HepG2 (cell line): ENCODE measurements at regions not wholly inside any gene's neighbourhood (a gene's known extent, or its start where the extent isn't known, plus 50 kb on each side); places are given as distances from the start of the nearest gene placed in this dataset.
A peak's percentile ranks its signal among the peaks of the same experiment; 100 is the strongest.

Source experiments
- ATAC-seq: fragments of 200-7000 bp; cut with Tn5 transposase; 3 replicates; pipeline ENCODE4 v1.9.1; 2020; ENCODE audit warnings: mild to moderate bottlenecking, moderate library complexity
- BruUV-seq: library from RNA; stranded (reverse); fragments of 400-500 nt; replicated peaks from 2 replicates; lab custom pipeline; 2021; lab: Mats Ljungman, UMichigan
- CTCF ChIA-PET: fragments of 300-600 bp; formaldehyde crosslinking; extraction: SDS; loops from one replicate; lab custom pipeline; 2021; ENCODE audit warnings: low total read pairs, inconsistent platforms, low intra/inter-chr PET ratio; lab: Yijun Ruan, JAX
- POLR2A ChIA-PET: fragments of 350-600 bp; sonication (Branson Sonifier 250); formaldehyde crosslinking; loops from one replicate; lab custom pipeline; 2020; ENCODE audit warnings: antibody characterized with exemption, inconsistent platforms; lab: Yijun Ruan, JAX
- DNase-seq: peaks from one replicate; pipeline ENCODE4 v3.0.0-alpha.2; 2015; ENCODE audit warnings: low spot score
- FAIRE-seq: peaks from 3 replicates; lab custom pipeline; 2011; peaks lifted over from hg19 to GRCh38; lab: Jason Lieb, UNC
- H2AFZ ChIP-seq: one replicate; pipeline ENCODE4 v1.6.1; 2011; ENCODE audit warnings: low read length, inconsistent platforms
- H3K27ac ChIP-seq: fragments of 300-600 bp; 3 replicates; pipeline ENCODE4 v1.8.0; 2011; ENCODE audit warnings: mixed run types, mild to moderate bottlenecking, mixed read lengths, low read length, inconsistent platforms; ENCODE audit not compliant: insufficient read depth; ENCODE audit errors: extremely low read length
- H3K27me3 ChIP-seq, 2 experiments: fragments of 200-600 bp in 1 of 2; 2 replicates in 1 of 2; 3 replicates in 1 of 2; pipeline versions ENCODE4 v1.6.0 to v1.8.0; 2011; ENCODE audit warnings: low read length in 2 of 2, mild to moderate bottlenecking in 2 of 2, moderate library complexity in 2 of 2, inconsistent platforms in 1 of 2; ENCODE audit not compliant: insufficient read depth in 2 of 2, control insufficient read depth in 1 of 2
- H3K36me3 ChIP-seq, 2 experiments: fragments of 200-600 bp in 1 of 2; replicated peaks in 1 of 2; 2 replicates in 1 of 2; 3 replicates in 1 of 2; pipeline versions ENCODE4 v1.5.1 to v1.8.0; 2011; ENCODE audit warnings: low read length in 2 of 2, inconsistent platforms in 1 of 2; ENCODE audit not compliant: insufficient read depth in 2 of 2, control insufficient read depth in 1 of 2
- H3K4me1 ChIP-seq: 2 replicates; pipeline ENCODE4 v1.5.1; 2012; ENCODE audit warnings: low read length, inconsistent platforms; ENCODE audit not compliant: insufficient read depth
- H3K4me2 ChIP-seq: 2 replicates; pipeline ENCODE4 v1.6.0; 2011; ENCODE audit warnings: low read depth, low read length, inconsistent platforms
- H3K4me3 ChIP-seq, 3 experiments: fragments of 200-600 bp in 1 of 3; sonication (generic), shearing (Covaris generic) in 1 of 3; replicated peaks in 1 of 3; 2 replicates each; pipeline ENCODE4 v1.5.1; 2011 to 2016; ENCODE audit warnings: low read length in 3 of 3, inconsistent platforms in 2 of 3, low read depth in 2 of 3, mild to moderate bottlenecking in 2 of 3, control low read depth in 1 of 3, mixed read lengths in 1 of 3; ENCODE audit not compliant: insufficient read depth in 1 of 3
- H3K79me2 ChIP-seq: one replicate; pipeline ENCODE4 v1.6.1; 2011; ENCODE audit warnings: low read length, inconsistent platforms; ENCODE audit not compliant: insufficient read depth
- H3K9ac ChIP-seq: 2 replicates; pipeline ENCODE4 v1.6.0; 2011; ENCODE audit warnings: mild to moderate bottlenecking, low read depth, low read length, inconsistent platforms; ENCODE audit not compliant: insufficient read depth
- H3K9me3 ChIP-seq: 2 replicates; pipeline ENCODE4 v1.5.1; 2012; ENCODE audit warnings: mild to moderate bottlenecking, low read length
- H4K20me1 ChIP-seq: 2 replicates; pipeline ENCODE4 v1.6.0; 2011; ENCODE audit warnings: inconsistent platforms, mild to moderate bottlenecking, low read length, moderate library complexity; ENCODE audit not compliant: insufficient read depth
- ATF7-NPFF ChIP-seq: sonication (generic); formaldehyde crosslinking; IDR thresholded peaks from 2 replicates; pipeline ENCODE4 v1.8.1; 2023; ENCODE audit warnings: mild to moderate bottlenecking, low read depth, missing genetic modification reagents, moderate library complexity
- ELF3 ChIP-seq: IDR thresholded peaks from 2 replicates; pipeline ENCODE4 v1.6.1; 2016; ENCODE audit warnings: missing genetic modification reagents, missing compliant biosample characterization
- FOXA3 ChIP-seq: IDR thresholded peaks from 2 replicates; pipeline ENCODE4 v1.6.1; 2016; ENCODE audit warnings: missing genetic modification reagents, missing compliant biosample characterization
- HDAC6 ChIP-seq: fragments of 200-600 bp; sonication (generic); IDR thresholded peaks from 2 replicates; pipeline ENCODE4 v1.7.0; 2017; ENCODE audit warnings: mild to moderate bottlenecking, antibody characterized with exemption, low read length, low read depth
- HNRNPLL ChIP-seq: fragments of 200-400 bp; formaldehyde crosslinking; IDR thresholded peaks from 2 replicates; pipeline ENCODE4 v1.6.1; 2017; ENCODE audit warnings: mild to moderate bottlenecking, low read depth, low read length; ENCODE audit not compliant: poor library complexity, severe bottlenecking
- NR2F6 ChIP-seq, 2 experiments: IDR thresholded peaks; 2 replicates each; pipeline ENCODE4 v1.6.1; 2016; ENCODE audit warnings: antibody characterized with exemption in 1 of 2, mild to moderate bottlenecking in 1 of 2
- RXRB ChIP-seq: IDR thresholded peaks from 2 replicates; pipeline ENCODE4 v1.6.1; 2016; ENCODE audit warnings: borderline replicate concordance, missing genetic modification reagents, missing compliant biosample characterization
- TCF12 ChIP-seq, 2 experiments: fragments of 450-650 bp in 1 of 2; sonication (generic) in 1 of 2; formaldehyde crosslinking in 1 of 2; IDR thresholded peaks; 2 replicates each; pipeline versions ENCODE4 v1.6.1 to v1.8.0; 2017 to 2022; ENCODE audit warnings: antibody characterized with exemption in 1 of 2, mild to moderate bottlenecking in 1 of 2, missing genetic modification reagents in 1 of 2, moderate library complexity in 1 of 2
- U2AF2 ChIP-seq: fragments of 200-400 bp; formaldehyde crosslinking; IDR thresholded peaks from 2 replicates; pipeline ENCODE4 v1.6.1; 2017; ENCODE audit warnings: low read depth, mild to moderate bottlenecking, low read length
- ZNF616 ChIP-seq: sonication (generic); formaldehyde crosslinking; IDR thresholded peaks from 2 replicates; pipeline ENCODE4 v1.5.0; 2020; ENCODE audit warnings: low read depth, mild to moderate bottlenecking, missing genetic modification reagents
- WGBS: methylation state at CpG from one replicate; pipeline ENCODE4 v1.1.6; 2017; ENCODE audit warnings: low lambda C conversion rate; 5-methylcytosine and 5-hydroxymethylcytosine counted together
- in situ Hi-C: cut with HindIII; loops from 2 replicates; pipeline ENCODE4 v1.10.0; 2017; ENCODE audit warnings: low pct_unique_long_range_greater_than_20kb; ENCODE audit not compliant: extremely low pct_ligation_motif_present
- intact Hi-C: fragments of 100-400 bp; cut with micrococcal nuclease; formaldehyde crosslinking; loops from one replicate; pipeline ENCODE4 v1.10.0; 2022; ENCODE audit not compliant: unreplicated experiment
- TF ChIP-seq, protein P1 (sequence below): IDR thresholded peaks from 2 replicates; pipeline ENCODE4 v1.4.0; 2020; ENCODE audit warnings: mild to moderate bottlenecking, missing genetic modification reagents

GRCh38 chr5:34469971-34470370 is 186.2 kb upstream of the RAI14 start:
- H3K27ac ChIP-seq = no peak overlapping the region
- no peaks in the 10 kb centered on the region for H4K20me1 ChIP-seq
- H3K4me2 ChIP-seq = peak overlapping the region; percentile 5; the same call in 1 of the 2 replicates
- DNase-seq (no peak), ATAC-seq (no peak), FAIRE-seq (no peak)
- intact Hi-C loops = loop anchor here (5.0 to 10.0 kb wide), 3 partner anchors 67 to 532 kb away; no protein-coding TSS in a partner anchor
- ChIA-PET CTCF (no interaction called here), POLR2A (interaction anchor here (1.3 kb wide), 1 partner anchor 16 kb away, joined by 3 read pairs; no protein-coding TSS in a partner anchor)
- H3K79me2 ChIP-seq = no peaks in the 10 kb centered on the region
- in situ Hi-C loops = loop anchor here (25.0 kb wide), 2 partner anchors 283 to 483 kb away; partner anchors contain the start of gene SLC45A2
- no peaks in the 10 kb centered on the region for H3K36me3 ChIP-seq
- H3K27me3 ChIP-seq = no peaks in the 10 kb centered on the region
- H3K4me1 ChIP-seq = peaks cover 64% of the 10 kb centered on the region
- BruUV-seq = no TSS peak
- H2AFZ ChIP-seq = peak overlapping the region; percentile 72
- H3K9me3 ChIP-seq = no peaks in the 10 kb centered on the region
- no peak overlapping the region for H3K9ac ChIP-seq
- no peak overlapping the region for H3K4me3 ChIP-seq
- WGBS = 61% methylated on average over 3 of the region's 3 CpGs
- TF ChIP-seq U2AF2 (no peak), NR2F6 (IDR thresholded peaks at IDR 0.05) (no peak), NR2F6 (CRISPR knock-in tag; IDR thresholded peaks at IDR 0.05) (no peak), HDAC6 (no peak), ATF7-NPFF (CRISPR knock-in tag) (no peak), TCF12 (IDR thresholded peaks at IDR 0.05) (no peak), TCF12 (CRISPR knock-in tag; IDR thresholded peaks at IDR 0.05) (no peak)

DNA sequence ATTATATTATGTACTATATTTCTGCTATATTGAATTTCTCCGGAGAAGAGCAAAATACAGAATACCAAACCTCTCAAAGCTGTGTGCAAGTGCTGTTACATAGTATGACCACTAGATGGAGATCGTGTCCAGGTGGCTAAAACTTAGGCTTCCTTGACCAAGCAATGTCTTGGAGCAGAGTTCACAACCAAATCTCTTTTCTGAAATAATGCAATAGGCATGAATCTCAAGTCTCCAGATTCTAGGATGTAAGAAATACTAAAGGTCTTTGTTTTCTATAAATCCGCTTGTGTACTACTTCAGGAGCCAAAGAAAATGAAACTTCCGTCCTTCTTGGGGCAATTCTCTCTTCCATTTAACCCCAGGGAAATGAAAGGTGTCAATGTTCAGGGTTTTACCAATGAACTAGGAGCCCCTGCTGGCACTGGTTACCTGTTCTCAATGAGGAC is 181.5 kb upstream of the RAI14 start:
- FAIRE-seq (peak; percentile 92), DNase-seq (peak; percentile 40)
- TF ChIP-seq FOXA3 (CRISPR knock-in tag) = peak; percentile 43; the same call in 1 of the 2 replicates
- peak; percentile 27; the same call in 1 of the 2 replicates for TF ChIP-seq RXRB (CRISPR knock-in tag)
- TF ChIP-seq HNRNPLL = peak; percentile 25
- 0 out of 2 replicates have a peak, but pooled peaks have one; percentile 26 for TF ChIP-seq ELF3 (CRISPR knock-in tag)
- no peak for TF ChIP-seq ZNF616 (CRISPR knock-in tag)
- TF ChIP-seq, protein P1, sequence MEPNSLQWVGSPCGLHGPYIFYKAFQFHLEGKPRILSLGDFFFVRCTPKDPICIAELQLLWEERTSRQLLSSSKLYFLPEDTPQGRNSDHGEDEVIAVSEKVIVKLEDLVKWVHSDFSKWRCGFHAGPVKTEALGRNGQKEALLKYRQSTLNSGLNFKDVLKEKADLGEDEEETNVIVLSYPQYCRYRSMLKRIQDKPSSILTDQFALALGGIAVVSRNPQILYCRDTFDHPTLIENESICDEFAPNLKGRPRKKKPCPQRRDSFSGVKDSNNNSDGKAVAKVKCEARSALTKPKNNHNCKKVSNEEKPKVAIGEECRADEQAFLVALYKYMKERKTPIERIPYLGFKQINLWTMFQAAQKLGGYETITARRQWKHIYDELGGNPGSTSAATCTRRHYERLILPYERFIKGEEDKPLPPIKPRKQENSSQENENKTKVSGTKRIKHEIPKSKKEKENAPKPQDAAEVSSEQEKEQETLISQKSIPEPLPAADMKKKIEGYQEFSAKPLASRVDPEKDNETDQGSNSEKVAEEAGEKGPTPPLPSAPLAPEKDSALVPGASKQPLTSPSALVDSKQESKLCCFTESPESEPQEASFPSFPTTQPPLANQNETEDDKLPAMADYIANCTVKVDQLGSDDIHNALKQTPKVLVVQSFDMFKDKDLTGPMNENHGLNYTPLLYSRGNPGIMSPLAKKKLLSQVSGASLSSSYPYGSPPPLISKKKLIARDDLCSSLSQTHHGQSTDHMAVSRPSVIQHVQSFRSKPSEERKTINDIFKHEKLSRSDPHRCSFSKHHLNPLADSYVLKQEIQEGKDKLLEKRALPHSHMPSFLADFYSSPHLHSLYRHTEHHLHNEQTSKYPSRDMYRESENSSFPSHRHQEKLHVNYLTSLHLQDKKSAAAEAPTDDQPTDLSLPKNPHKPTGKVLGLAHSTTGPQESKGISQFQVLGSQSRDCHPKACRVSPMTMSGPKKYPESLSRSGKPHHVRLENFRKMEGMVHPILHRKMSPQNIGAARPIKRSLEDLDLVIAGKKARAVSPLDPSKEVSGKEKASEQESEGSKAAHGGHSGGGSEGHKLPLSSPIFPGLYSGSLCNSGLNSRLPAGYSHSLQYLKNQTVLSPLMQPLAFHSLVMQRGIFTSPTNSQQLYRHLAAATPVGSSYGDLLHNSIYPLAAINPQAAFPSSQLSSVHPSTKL (CRISPR knock-in tag) = peak; percentile 36; the same call in 1 of the 2 replicates

More for the DNA sequence above, 181.5 kb upstream of the RAI14 start:
- Histone ChIP-seq H3K79me2 (no peaks in the 10 kb centered on the region), H3K4me2 (peak overlapping the region; percentile 38), H3K9me3 (no peaks in the 10 kb centered on the region), H4K20me1 (no peaks in the 10 kb centered on the region), H2AFZ (no peak overlapping the region), H3K36me3 (no peaks in the 10 kb centered on the region), H3K27me3 (peaks cover 2 to 19% of the 10 kb centered on the region in 2 experiments; a peak in 4 of 5 replicates), H3K9ac (no peak overlapping the region), H3K27ac (no peak overlapping the region), H3K4me1 (peaks cover 42% of the 10 kb centered on the region), H3K4me3 (no peak overlapping the region)
- no TSS peak for BruUV-seq
- peak; percentile 66 for ATAC-seq
- WGBS = 25% methylated on average over 4 of the region's 4 CpGs
- intact Hi-C loops (loop anchor here (1.0 to 5.0 kb wide), 3 partner anchors 63 to 528 kb away; no protein-coding TSS in a partner anchor), in situ Hi-C loops (loop anchor here (25.0 kb wide), 2 partner anchors 287 to 487 kb away; partner anchors contain the start of gene SLC45A2)
- CTCF ChIA-PET = interaction anchor here (1.2 to 1.5 kb wide), 3 partner anchors 12 to 424 kb away, joined by 4 to 20 read pairs (median 5); no protein-coding TSS in a partner anchor
- POLR2A ChIA-PET = no interaction called here
